Activated CD8-positive, alpha-beta memory T cell treated with anti-CD3 and anti-CD28 coated beads for 36 hours (primary cell): ENCODE measurements at regions not wholly inside any gene's neighbourhood (a gene's known extent, or its start where the extent isn't known, plus 50 kb on each side); places are given as distances from the start of the nearest gene placed in this dataset.

Experiments used
- CTCF ChIA-PET: fragments of 350-600 bp; sonication (Branson Sonifier 250); formaldehyde crosslinking; loops from one replicate; lab custom pipeline; 2021; ENCODE audit warnings: antibody characterized with exemption; lab: Charles Lee
- POLR2A ChIA-PET: fragments of 350-600 bp; sonication (Branson Sonifier 250); formaldehyde crosslinking; loops from one replicate; lab custom pipeline; 2021; ENCODE audit warnings: antibody characterized with exemption; lab: Charles Lee

DNA sequence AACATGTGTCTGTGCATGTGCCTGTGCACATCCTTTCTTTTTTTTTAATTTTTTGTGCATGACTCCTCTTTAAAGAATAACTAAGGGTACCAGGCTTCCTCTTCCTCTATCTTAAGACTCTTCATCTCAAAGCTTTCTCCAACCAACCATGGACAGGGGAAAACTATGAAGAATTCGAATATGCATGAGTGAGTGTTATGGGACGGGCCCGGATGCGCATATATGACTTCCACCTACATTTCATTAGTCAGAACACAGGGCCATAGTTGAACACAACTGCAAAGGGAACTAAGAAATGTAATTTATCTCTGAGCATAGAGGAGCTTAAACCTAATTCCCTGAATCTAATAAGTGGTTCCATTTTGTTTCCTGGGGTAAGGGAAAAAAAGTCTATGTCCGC lies 270.3 kb upstream of the SORCS1 start:
- CTCF ChIA-PET: no interaction called here
- POLR2A ChIA-PET: no interaction called here

DNA sequence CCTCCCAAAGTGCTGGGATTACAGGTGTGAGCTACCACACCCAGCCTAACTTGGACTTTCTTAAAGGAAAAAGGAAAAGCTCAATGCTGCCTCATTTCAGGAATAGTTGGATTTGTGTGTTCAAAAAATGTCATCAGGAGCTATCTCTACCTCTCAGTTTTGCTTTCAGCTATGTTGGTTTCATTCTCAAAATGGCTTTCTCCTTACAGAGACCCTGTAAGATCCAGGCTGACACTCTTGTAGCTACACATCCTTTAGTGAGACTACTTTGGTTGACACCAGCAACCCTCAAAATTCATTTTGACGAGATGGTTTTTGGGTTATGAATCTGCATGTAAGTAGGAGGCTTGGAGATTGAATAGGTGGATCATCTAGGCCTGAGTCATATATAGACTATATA lies 269.7 kb upstream of the SORCS1 start:
- POLR2A ChIA-PET: no interaction called here

DNA sequence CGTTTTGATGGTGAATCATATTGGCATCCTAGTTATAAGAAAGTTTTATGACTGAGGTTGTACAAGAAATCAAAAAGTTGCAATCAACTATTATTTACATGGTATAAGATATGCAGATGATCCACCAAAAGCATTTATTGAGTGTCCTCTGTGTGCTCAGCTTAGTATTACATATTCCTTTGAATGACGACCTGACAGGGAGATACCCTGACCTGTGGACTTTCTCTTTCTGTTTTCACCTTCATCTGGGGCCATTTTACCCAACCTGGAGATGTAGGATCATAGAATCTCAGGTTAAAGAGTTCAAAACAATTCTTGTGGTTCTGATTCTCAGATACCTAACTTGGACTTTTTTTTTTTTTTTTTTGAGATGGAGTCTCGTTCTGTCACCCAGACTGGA lies 269.1 kb upstream of the SORCS1 start:
- POLR2A ChIA-PET: no interaction called here

More for the DNA sequence above, 269.7 kb upstream of the SORCS1 start:
- CTCF ChIA-PET: no interaction called here

DNA sequence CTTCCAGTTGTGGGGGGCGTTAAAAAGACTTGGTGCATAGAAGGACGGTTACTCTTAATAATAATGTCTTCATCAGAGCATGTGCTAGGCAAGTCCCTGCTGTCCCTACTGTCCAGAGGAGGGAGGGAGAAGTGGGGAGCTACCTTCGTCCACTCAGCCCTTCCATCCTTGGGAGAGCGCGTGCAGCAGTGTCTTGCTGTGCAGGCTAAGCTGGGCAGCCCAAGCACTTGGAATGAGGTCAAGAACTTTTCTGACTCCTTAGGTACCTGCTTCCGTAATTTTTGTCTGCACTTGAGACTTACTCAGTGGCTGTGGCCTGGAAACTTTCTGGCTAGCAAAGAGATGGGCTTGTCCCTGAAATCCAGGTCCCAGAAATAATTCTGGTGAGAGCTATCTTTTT lies 265.9 kb upstream of the SORCS1 start:
- ChIA-PET POLR2A (no interaction called here), CTCF (no interaction called here)

More for the DNA sequence above, 269.1 kb upstream of the SORCS1 start:
- CTCF ChIA-PET: no interaction called here

DNA sequence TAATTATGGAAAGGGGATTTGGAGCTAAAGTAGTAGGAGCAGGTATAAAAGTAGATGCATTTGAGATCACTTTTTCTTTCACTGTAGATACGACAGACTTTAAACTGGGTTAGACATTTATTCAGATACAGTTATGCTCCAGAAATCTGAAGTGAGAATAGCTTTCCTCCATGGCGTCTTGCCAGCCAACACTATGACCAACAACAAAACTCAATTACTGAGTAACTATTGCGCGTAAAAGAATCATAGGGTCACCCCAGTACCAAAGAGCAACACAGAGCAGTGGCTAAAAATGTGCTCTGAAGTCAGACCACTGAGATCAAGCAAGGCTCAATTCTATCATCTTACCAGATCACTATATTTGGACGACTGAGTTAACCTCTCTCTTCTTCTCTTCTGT lies 262.5 kb upstream of the SORCS1 start:
- ChIA-PET POLR2A (no interaction called here), CTCF (no interaction called here)

DNA sequence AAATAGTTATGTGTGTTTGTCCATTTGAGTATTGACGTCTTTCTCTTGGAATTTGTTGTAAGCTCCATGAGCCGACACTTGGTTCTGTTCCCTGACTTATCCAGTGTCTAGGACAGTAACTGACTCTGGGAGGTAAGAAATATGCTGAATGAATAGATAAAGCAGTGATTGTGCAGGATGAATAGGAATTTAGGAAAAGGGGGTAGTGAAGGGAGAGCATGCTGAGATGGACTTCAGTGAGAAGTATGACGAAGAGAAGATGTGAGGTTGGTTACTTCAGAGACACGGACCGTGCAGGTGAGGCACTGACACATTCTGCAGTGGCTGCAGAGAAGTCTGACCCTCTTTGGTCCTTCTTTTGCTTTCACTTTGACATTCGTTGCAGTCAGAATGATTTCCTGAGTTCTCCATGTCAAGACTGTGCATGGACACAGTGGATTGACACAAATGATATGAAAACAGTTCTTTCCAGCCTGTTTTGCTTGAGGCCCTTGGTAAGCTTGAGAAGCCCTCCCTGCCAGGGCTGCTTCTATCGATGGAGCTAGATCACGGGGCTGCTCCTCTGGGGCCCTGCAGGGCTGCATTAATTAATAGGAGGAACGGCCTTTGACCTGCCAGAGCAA lies 261.5 kb upstream of the SORCS1 start:
- POLR2A ChIA-PET: no interaction called here

DNA sequence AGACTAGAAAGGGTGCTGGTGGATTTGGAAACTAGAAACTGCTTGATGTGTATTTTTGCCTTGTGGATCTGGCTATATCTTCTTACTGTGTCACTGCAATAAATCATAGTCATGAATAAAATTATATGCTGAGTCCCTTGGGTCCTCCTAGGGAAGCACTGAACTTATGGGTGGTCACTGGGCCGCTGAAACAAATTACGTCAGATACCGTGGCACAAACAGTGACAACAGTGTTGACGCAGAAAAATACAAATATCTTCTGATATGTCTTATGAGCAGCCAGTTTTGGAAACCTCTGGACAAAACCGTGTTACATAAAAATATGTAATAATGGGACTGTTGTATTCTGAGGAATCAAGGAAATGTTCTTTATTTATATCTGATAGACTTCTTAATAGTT lies 260.1 kb upstream of the SORCS1 start:
- POLR2A ChIA-PET: no interaction called here
- CTCF ChIA-PET: no interaction called here

More for the DNA sequence above, 261.5 kb upstream of the SORCS1 start:
- CTCF ChIA-PET: no interaction called here

DNA sequence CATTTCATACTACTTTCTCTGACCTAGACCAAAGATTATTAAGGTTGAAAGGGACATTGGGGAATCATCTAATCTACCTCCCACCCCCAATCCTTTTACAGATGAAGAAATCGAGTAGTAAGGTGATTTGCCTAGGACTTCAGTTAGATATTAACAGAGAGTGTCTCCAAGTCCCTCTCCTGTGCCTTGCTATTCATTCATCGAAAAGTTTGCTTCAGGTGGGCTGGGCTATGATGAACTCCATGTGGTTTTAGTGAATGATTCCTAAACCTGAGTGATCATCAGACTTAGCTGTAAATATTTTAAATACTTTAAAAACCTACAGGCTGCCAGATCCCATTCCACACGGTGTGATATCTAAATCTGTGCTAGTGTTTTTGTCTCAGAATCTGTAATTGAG lies 259.4 kb upstream of the SORCS1 start:
- POLR2A ChIA-PET: no interaction called here
- CTCF ChIA-PET: no interaction called here

DNA sequence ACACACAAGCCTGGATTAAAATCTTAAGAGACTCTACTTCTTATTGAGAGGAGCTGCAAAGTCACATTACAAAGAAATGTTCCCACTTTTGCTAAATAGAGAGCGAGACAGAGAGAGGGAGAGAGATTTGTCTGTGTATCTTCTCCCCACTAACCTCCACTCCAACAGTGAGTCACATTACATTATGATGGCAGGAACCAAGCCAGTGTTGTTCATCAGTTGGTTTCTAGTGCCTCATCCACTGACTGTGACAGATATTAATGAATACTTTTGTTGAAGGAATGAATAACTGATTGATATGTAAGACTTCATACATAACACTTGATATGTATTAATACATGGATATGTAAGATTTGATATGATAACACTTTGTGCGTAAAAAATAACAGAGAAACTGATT lies 258.2 kb upstream of the SORCS1 start:
- CTCF ChIA-PET: no interaction called here
- POLR2A ChIA-PET: no interaction called here

DNA sequence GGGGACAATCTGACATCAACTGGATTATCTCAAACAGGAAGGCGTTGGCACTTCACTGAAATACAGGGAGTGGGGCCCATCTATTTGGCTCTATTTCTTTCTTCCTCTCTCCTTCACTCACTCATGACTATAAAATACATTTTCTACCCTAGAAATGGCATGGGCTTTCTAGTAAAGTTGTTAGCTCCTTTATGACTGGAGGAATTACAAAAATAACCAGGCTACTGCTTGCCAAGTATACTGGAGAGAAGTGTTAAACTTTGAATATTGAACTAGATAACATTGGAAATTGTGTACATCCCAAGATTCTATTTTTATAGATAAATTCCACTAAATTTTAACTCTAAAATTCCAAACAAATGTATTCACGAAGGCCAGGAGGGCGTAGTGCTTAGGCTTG lies 255.7 kb upstream of the SORCS1 start:
- CTCF ChIA-PET: no interaction called here
- POLR2A ChIA-PET: no interaction called here

DNA sequence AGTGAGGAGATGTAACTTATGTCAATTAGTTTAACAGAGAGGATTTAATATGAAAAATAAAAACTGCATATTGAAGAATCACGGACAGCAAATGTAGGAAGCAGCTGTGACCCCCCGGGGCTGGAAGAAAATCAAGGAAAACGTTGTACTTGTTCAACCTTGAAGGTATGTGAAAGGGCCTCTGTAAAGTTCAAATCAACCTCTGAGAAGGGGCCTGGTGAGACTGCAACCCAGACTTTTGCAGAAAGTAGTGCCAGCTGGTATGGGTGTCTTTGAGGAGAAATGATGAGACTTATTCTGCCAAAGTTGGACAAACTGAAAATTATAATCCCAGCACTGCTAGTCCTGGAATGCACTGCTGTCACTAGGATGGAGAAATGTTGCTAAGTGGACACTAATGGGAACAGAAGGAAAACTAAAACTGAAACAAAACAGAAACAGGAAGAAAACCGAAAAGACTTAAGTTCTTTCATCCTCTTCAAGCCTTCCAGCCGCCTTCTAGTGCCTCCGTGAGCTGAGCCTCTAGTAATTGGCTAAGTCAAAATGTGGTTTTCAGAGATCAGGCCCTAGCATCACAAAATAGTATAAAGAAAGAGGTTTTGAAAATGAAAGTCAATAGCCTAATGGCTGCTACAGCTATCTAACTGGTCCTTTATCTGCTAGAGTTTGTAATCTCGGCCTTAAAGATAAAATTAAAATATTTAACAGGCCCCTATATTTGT lies 253.7 kb upstream of the SORCS1 start:
- CTCF ChIA-PET: no interaction called here
- POLR2A ChIA-PET: no interaction called here

DNA sequence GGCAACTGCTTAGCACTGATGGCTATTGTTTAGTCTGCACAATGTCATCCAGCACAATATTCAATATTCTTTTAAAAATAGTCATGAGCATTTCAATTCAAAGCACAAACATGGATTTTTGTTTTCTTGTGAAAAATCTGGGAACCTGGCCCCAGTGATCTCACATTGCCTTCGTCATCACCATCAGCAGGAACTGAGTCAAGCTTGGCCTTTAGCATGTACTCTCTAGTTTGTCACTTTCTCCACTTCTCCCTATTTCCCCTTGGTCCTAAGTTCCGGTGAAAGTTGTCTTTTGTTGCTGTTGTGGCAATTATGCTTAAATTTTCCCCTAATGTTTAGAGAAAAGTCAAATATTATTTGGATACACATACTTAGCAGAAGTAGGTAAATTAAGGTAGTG lies 252.9 kb upstream of the SORCS1 start:
- POLR2A ChIA-PET: no interaction called here
- CTCF ChIA-PET: no interaction called here

DNA sequence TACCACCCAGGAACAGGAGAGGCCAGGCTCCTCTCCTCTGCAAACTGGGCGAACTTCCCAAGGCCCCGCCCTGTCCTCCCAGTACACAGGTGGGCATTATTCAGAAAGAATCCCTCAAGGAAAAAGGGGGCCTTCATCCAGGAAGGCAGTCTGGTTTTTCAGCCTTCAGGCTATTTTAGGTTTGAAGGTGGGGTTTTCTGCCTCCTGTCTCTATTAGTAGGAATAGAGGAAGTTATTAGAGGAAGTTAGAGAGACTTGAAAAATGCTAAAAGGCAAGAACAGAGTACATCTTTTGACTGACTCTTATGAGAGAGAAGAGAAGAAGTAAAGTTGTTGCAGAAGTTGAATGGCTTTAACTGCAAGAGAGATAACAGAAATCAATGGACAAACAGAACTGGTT lies 250.9 kb upstream of the SORCS1 start:
- CTCF ChIA-PET: no interaction called here
- POLR2A ChIA-PET: no interaction called here

DNA sequence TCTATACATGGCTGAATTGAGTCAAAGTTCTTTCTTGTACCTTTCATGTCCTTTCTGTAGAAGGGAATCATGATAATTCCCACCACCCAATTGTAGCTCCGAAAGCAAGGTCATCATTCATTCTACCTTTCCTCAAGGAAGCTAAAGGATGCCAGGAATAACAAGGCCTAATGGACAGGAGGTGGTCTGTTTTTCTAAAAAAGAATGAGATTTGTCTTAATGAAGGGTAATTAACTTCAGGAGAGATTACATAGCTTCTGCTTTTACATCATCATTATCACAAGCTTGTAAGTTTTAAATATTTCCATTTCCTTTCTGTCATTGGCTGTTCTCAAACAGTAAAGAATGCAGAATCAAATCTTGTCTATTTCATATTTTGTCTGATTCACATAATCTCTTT lies 249.5 kb upstream of the SORCS1 start:
- CTCF ChIA-PET: no interaction called here
- POLR2A ChIA-PET: no interaction called here

DNA sequence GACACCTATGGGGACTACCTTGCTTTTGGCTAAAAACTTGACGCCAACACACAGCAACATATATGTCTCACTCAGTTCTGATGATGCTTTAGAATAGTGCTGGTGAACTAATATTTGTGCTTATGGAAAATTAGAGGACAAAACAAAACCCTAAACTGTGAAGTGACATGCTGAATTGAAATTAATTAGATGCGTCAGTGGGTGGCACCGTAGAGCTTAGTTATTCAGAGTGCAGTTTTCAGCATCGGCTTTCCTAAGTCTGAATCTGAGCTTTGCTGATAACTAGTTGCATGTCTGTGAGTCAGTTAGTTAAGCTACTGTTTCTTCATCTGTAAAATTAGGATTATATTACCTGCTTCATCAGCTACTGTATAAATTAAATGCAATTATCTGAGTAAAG lies 245.0 kb upstream of the SORCS1 start:
- ChIA-PET POLR2A (no interaction called here), CTCF (no interaction called here)

DNA sequence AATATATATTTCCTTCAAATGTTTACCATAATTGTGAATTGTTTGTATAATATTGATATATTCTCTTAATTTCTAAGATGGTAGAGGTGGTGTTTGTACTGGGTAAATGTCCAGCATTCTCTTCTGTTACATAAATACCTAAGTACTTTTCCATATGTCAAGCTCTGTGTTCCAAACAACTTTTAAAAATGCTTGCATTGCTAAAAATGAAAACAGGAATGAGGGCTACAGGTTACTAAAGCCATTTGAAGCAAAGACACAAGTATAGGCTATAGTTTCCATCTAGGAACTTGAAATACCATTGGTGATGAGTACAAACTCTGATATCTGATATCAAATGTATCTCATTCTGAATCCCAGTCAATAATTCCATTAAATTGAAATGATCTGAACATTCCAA lies 233.6 kb upstream of the SORCS1 start:
- POLR2A ChIA-PET: no interaction called here
- CTCF ChIA-PET: no interaction called here

DNA sequence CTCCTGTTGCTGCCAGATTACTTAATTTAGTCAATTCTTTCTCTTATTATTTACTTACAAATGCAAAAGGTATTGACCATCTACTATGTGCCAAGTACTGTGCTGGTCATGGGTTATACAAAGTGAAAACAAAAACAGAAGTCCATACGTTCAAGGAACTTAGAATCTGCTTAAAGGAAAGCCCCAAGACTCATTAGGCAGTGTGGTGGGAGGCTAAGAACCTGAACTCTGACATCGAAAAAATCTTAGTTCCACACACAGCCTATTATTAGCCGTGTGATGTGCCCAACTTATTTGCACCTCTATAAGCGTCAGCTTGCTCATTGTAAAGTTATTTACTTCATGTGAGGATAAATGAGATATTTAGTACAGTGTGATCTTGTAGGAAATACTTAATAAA lies 227.4 kb upstream of the SORCS1 start:
- ChIA-PET POLR2A (no interaction called here), CTCF (no interaction called here)

DNA sequence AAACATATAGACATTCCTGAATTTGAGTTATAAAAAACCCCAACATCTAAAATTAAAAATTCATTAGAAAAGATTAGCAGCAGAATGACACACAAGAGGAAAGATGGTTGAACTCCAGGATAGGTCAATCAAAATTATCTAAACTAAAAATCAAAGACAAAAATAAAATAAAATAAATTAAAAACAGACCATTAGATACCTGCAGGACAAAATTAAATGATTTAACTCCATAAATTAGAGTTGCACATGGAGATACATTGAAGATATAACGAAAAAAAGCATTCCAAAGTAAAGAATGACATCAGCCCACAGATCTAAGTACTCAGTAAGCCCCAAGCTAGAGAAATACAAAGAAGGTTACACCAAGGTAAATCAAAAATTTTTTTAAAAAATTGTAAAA lies 226.1 kb upstream of the SORCS1 start:
- ChIA-PET CTCF (no interaction called here), POLR2A (no interaction called here)

DNA sequence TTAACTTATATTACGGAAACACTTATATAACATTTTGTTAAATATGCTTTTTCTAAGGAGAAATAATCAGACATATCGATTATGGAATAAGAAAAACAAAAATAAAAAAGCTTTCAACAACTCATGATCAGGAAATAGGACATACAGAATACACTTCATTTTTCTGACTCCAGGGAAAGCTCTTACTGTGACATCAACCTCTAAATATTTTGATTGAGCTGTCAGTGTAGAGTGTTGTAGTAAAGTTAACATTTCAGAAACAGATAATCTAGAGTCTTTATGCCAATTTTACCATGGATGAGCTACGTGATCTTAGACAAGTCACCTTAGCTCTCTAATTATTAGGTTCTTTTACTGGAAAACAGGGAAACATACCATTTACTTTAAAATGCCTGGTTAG lies 218.9 kb upstream of the SORCS1 start:
- CTCF ChIA-PET: no interaction called here
- POLR2A ChIA-PET: no interaction called here

DNA sequence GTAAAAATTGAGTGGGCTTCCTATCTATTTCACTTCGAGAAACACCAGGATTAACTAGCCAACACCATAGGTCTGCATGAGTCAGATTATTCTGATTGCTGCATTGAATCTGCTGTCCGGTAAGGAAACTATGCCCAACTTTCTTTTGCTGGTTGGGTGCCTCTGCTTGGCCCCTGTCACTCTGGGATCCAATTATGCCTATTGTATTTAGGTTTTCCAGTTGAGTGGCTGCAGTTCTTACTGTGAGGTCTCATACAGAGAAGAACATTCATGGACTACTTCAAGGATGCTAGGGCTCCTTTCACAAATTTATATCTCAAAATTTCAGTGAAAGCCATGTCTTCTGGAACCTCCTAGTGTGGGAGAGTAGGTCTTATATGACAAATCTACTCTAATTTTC lies 215.1 kb upstream of the SORCS1 start:
- POLR2A ChIA-PET: no interaction called here
- CTCF ChIA-PET: no interaction called here

DNA sequence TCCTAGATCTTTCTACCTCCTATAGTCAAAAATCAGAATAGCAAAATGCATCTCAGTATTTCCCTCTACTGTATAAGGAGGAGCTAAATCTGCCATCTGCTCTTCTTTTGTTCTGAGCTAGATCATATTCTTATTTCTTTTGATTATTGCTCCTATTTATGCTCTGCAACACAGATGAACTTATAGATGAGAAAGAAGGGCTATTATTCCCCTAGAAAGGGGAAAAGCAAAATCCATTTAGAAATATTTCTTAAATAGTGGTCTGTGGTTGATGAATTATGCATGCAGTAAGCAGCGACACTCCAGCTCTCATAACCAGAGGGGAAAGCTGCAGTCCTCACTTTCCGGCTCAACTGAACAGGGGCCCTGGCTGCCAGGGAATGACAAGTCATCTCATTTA lies 207.3 kb upstream of the SORCS1 start:
- POLR2A ChIA-PET: no interaction called here
- CTCF ChIA-PET: no interaction called here

DNA sequence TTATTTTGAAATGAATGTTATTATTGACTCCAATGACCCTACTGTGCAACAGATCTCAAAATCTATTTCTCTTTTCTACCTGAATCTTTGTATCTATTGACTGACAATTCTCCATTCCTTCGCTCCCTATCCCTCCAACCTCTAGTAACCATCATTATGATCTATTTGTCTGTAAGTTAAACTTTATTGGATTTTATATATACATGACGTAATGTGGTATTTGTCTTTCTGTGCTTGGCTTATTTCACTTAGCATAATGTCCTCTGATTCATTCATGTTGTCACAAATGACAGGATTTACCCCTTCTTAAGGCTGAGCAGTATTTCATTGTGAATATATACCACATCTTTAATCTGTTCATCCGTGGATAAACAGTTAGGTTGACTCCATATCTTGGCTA lies 200.4 kb upstream of the SORCS1 start:
- CTCF ChIA-PET: no interaction called here

More for the DNA sequence above, 200.4 kb upstream of the SORCS1 start:
- POLR2A ChIA-PET: no interaction called here
